GM21423 (cell line): ENCODE measurements at regions not wholly inside any gene's neighbourhood (a gene's known extent, or its start where the extent isn't known, plus 50 kb on each side); places are given as distances from the start of the nearest gene placed in this dataset.
"Not testable (repeated sequence)": the region's sequence is repeated elsewhere in the genome, so short reads cannot be mapped to it uniquely, and the experiment has no call there.

ENCODE experiments used
- ATAC-seq: cut with Tn5 transposase; IDR thresholded peaks from one replicate; pipeline ENCODE4 v1.9.1; 2021; ENCODE audit warnings: mild to moderate bottlenecking, moderate library complexity; ENCODE audit not compliant: unreplicated experiment

DNA sequence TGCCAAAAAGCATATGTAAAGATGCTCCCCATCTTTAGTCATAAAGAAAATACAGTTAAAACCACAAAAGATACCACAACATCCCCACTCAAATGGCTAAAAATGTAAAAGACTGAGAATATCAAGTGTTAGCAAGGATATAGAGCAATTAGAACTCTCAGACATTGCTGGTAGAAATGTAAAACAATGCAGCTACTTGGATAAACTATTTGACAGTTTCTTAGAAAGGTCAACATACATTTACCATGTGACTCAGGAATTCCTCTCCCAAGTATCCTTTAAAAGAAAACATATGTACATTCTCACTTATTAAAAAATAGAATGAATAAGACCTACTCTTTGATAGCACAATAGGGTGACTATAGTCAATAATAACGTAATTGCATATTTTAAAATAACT, 173.7 kb downstream of the HNRNPD start:
- no peak for ATAC-seq

DNA sequence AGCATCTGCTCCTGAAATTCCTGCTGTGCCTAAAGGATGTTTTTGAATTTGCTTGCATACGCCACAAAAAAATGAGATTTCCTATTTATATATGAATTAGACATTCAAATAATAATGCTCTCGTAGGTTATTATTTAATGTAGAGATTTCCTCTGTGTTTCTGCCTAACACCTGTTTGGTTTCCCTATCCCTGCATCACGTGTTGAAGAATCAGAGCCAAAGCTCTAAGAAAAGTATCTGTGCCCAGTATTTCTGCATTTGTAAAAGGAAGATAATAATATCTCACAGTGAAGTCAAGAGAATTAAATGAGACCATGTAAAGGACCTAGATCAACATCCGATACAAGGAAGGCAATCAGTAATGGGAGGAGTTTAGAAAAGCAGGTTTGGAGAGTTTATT, 179.5 kb downstream of the HNRNPD start:
- no peak for ATAC-seq

DNA sequence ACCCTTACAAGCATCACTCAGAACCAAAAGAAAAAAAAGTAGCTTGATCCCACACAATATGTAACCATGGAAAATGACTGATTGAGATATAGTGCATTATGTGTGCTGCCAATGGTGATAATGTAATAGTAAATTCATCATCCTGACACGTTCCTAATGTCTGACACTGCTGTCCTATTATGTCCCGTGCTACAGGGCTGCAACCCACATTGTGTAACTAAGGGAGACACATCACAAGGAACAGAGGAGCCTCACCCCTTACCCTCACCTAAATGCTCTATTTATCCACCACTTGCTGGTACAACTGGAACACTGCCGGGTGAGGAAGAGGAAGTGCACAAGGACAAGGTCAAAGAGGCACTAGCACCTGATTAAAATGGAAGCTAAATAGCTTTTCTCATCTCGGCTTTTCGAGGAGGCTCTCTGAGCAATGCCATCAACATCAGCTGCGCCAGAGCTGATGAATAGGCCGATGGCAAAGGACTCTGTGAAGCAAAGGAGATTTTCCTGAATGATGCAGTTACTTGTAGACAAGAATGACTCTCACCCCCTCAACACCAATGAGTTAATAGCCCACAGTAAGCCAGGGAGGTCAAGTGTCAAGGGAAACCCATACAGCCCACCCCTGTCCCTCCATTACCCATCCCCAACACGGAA, 181.6 kb downstream of the HNRNPD start:
- ATAC-seq = no peak

DNA sequence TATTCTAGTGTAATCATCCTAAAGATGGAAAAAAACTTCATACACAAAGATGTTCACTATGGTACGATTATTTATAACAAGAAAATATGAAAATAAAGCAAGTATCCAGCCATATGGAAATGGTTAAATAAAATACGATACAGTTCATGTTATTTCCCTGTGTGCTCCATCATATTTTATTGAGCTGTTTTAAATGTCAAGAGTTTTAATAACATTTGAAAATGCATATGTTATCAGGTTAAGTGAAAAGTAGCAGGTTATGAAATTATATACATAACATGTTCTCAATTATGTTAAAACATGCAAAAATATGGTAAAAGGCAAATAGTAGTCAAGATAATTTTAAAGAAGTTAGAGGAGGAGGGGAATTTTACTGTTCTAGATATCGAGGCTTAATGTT, 192.0 kb downstream of the HNRNPD start:
- ATAC-seq = no peak

DNA sequence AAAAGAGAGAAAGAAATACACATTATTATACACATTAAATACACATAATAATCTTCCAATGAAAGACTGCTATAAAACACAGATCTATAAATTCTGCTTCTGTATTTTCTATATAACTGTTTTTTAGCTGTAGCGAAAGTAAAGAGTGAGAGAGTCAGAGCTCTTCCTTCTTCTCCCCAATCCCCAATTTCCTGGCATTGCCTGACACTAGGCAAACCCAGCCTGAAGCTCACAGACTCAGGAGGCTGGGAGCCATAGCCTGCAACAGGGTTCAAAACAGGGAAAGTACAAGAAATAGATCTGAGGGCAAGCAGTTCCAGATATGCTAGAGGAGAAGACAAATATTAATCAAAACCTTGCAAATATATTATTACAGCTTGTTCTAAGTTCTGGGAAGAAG, 201.6 kb downstream of the HNRNPD start:
- no peak for ATAC-seq

DNA sequence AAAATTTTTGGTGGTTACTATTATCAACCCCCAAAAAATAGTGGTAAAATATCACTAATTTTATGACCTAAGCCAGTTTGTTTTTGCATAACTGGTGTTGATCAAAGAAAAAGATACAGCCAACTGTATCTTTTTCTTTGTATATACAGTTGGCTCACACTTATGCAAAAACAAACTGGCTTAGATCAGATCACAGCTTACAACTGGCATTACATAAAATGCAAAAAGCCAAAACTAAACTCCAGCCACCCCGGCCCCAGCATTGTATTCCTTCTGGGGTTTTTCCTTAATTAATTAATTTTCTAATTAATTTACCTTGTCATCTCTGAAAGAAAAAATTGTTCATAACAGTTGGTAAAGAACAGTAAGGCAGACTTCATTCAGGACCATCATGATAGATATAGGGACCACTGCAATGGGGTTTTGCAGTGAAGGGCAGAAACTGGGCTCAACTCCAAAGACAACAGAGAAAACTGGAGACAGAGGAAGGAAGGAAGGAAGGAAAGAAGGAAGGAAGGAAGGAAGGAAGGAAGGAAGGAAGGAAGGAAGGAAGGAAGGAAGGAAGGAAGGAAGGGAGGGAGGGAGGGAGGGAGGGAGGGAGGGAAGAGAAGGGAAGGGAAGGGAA, 202.1 kb downstream of the HNRNPD start:
- no peak for ATAC-seq

DNA sequence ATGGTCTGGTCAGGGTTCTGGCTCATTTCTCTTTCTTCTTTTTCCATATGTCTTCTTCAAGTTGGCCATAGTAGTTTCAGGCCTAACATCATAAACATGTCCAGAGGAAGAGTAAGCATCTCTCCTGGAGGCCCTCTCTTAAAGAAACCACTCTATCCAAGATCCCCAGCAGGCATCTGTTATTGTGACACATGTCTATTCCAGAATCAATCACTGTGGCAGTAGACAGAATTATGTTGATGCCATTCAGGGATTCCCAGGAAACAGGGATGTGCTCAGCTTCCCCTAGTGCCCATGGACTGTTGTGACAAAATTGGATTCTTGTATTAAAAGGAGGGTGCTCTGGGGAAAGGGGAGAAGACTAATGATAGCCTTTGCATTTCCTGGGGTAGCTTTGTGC, 224.0 kb downstream of the HNRNPD start:
- no peak for ATAC-seq

DNA sequence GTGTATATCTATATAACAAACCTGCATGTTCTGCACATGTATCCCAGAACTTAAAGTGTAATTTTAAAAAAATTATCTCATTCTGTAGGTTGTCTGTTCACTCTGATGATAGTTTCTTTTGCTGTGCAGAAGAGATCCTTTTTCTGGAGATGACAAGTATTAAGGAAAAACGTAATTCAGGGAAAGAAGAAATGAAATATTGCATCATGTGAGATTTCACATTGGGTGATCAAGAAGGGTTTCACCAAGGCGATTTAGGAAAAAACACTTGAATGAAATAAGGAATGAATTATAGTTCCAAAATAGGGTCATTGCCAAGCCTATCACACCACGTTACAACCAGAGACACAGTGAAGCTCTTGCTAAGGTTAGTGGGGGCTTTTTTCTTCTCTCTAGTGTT, 227.9 kb downstream of the HNRNPD start:
- no peak for ATAC-seq

DNA sequence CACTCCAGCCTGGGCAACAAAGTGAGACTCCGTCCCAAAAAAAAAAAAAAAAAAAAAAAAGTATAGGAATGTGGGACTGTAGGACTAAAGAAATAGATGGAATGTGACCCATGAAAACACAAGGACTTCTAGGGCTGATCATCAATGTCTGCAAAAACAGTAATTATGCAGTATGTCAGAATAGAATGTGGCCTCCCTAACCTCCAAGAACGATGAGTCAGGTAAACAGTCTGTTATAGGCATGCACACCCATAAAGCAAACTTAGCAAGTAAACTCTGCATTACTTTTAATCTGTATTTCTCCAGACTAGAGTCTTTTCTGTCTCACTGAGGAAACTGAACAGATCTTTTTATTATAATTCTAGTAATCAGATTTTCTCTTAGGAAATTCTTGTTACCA, 233.4 kb downstream of the HNRNPD start:
- no peak for ATAC-seq

DNA sequence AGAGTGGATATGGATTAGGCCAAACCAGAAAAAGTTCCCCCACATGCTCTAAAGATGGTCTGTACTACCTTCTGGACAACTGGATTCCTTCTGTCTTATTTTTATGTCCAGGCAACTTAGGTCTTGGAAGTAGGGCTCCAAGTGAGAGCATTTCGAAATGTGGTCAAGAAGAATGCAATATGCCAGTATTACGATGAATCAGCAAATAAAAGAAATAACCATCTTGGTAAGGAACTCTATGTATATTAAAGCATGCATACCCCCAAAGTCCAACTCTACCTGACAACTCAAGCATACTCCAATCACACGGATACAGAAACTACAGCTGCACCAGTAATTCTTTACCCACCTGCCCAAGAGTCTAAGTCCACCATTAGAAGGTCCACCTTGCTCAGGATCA, 234.5 kb downstream of the HNRNPD start:
- ATAC-seq = no peak

DNA sequence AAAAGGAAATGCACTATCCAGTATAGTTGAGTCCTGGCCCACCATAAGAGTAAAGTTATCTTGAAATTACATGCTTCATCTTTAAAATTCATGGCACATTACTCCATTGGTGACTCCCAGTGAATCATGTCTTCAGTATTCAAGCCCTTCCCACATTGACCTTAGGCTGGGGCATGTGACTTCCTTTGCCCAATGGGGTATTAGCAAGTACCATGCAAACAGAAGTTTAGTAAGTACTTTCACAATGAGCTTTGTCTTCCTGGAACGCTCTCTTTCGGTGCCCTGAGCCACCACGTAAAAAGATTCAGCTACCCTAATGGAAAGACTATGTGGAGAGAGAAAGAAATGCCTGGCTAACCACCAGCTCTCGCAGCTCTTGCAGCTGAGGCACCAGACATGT, 235.4 kb downstream of the HNRNPD start:
- ATAC-seq = no peak

DNA sequence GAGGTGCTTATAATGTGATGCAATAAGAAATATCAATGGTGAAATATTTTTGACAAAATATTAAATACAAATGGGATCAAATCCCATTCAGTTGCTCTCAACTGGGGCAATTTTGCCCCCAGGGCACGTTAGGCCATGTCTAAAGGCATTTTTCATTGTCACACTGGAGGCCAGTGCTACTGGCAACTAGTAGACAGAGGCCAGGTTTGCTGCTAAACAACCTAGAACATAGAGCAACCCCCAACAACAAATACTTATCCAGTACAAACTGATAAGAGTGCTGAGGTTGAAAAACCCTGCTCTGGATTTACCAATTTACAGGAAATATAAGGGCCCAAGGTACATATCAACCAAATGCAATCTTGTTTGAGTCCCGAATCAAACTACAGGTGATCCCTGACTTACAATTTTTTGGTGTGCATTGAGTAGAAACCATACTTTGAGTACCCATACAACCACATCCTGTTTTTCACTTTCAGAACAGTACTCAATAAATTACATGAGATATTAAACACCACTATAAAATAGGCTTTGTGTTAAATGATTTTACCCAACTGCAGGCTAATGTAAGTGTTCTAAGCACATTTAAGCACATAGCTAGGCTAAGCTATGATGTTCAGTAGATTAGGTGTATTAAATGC, 237.5 kb downstream of the HNRNPD start:
- ATAC-seq = no peak

DNA sequence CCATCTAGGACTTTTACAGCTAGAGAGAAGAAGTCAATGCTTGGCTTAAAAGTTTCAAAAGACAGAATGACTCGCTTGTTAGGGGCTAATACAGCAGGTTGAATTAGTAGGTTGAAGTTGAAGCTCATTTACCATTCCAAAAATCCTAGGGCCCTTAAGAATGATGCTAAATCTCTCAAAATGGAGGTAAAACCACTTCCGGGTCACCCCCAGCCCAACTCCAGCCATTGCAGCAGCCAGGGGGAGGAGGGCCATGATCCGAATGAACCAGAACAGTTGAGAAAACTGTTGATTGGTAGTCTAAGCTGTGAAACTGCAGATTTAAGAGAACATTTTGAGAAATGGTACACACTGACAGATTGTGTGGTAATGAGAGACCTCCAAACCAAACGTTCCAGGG, 245.4 kb downstream of the HNRNPD start:
- no peak for ATAC-seq

DNA sequence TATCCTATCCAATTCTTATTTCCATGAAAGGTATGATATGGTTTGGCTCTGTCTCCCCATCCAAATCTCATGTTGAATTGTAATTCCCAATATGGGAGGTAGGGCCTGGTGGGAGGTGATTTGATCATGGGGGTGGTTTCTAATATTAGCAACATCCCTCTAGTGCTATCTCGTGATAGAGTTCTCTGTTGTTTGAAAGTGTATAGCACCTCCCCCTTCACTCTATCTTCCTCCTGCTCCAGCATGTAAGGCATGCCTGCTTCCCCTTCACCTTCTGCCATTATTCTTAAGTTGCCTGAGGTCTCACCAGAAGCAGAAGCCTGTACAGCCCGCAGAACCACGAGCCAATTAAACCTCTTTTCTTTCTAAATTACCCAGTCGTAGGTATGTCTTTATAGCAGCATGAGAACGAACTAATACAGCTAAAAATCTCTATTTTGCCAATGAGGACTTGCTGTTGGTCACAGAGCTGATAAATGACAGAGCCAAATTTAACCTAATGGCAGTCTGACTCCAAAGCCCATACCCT, 247.2 kb downstream of the HNRNPD start:
- no peak for ATAC-seq

DNA sequence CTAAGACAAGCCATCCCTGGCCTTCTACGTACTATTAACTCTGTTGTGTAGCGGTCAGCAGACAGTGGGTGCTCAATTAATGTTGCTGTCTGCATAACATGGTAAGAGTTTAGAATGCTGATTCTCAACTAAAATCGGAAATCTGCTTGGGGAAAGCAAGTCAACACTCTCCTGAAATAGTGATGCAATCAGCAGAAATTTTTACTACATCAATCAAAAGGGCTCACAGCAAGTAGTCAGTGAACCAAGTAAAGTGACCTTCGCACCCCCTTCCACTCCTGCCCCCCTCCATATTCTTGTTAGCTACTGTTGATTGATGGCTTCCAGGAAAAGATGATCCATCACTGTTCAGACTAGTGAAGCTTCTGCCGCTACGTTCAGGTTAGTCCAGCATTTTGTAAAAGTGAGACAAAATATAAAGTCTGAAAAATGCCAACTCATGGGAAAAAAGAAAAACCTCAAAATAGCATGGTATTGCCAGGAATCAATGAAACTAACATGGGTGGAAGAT, 247.9 kb downstream of the HNRNPD start:
- no peak for ATAC-seq

DNA sequence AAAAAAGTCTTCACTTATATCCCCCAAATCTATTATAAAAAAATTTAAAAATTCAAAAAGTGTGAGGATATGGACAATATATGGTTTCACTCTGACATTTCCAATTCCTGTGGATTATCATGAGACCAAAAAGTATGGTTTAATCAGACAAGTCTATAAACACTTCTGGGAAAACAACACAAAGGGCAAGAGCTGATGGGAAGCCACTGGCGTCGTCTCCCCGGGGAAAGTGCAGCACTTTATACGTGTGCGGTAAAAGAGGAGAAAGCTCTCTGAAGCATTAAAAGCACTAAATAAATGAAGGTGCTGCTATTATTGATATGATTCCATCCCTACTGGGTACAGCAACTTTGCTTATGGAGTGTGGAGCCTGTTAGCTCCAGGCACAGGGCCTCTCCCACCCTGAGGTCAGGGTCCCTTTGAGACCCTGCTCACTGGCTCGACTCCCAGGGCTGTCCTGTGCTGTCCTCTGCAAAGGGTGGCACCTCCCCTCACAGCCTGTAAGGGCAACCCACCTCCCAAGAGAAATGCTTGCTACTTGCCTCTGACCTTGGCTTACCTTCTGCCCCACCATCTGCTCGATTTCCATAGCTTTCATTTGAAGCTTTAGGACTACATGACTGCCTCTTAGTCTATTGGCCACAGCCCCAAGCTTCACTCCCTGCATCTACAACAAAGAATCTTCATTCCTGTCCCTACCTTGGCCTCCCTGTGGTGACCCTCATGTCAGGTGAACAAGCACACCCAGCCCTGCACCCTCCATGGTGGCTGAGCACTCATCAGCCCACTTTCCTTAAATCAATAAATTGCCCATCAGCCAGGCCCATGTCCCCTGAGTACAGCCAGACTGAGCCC, 248.6 kb downstream of the HNRNPD start:
- ATAC-seq = no peak

DNA sequence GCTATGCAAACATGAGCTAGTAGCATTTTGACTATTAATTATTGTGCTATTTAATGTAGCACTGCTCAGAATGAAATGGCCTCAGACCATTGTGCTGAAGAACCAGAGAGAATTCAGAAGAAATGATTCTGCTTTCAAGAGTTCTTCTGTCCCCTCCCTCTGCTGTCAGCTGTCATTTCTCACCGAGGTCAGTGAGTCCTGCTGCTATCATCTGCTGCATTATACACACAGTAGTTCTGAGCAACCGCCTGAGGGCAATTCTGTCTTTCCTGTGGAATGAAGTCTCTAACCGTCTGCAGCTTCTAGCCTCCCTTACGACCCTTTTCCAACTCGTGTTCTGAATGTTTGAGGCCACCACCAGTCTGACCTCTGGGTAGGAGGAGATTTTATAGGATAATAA, 249.4 kb downstream of the HNRNPD start:
- no peak for ATAC-seq

DNA sequence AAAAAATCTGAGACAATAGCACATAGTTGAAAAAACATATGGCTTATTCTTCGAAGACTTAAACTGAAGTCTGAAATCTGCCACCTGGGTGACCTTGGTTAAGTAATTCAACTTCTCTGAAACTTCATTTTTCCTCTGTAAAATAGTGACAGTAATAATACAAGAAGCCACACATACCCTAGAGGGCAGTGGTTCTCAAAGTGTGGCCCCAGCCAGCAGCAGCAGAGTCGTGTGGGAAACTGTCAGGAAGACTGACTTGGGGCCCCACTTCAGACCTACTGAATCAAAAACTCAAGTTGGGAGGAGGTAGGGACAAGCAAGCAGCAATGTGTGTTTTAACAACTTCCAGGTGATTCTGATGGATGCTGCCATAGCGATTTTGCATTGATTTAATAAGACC, 249.9 kb downstream of the HNRNPD start:
- ATAC-seq = no peak

DNA sequence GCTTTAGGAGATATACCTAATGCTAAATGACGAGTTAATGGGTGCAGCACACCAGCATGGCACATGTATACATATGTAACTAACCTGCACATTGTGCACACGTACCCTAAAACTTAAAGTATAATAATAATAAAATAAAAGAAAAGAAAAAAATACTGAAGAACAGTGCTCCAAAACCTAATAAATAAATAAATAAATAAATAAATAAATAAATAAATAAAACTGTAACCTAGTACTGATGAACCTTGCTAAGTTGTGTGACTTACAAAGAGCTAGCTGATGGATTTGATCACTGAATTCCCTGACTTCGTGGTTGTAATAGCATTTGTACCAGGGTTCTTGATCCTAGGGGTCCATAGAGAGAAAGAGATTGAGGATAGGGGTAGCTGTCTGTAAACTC, 258.6 kb downstream of the HNRNPD start:
- ATAC-seq = not testable (repeated sequence)

DNA sequence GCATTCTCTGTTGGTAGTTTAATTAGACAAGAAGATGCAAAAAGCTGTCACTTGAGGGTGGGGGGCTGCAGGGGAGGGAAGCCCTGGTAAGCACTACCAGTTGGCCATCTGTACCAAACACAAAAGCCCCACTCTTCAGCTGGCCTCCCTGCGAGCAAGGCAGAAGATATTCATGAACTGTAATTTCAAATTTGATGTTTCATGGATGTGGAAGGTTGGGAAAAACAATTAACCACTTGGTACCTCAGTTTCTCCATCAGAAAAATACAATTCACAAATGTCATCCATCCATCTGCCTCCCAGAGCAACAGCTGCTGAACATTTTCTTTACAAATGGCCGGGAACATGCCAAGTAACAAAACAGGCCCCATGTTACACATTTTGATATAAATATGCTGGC, 265.3 kb downstream of the HNRNPD start:
- no peak for ATAC-seq

DNA sequence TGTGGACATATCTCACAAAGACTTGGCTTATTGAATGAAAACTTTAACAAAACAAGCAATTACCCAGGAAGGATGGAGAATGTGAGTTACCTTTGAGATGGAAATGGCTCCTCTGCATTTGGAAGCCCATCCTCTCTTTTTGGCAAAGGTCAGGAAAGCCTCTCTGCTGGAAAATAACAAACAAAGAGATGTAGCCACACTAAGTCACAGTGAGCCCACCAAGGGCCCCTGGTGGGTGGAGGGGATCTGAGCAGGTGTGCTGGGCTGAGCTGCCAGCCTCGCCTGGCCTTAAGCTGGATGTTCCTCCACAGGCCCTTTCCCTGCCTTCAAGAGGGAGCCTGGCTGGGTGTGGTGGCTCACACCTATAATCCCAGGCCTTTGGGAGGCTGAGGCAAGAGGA, 269.2 kb downstream of the HNRNPD start:
- ATAC-seq = no peak
